ENCODE measurements at regions not wholly inside any gene's neighbourhood (a gene's known extent, or its start where the extent isn't known, plus 50 kb on each side); places are given as distances from the start of the nearest gene placed in this dataset.

DNA sequence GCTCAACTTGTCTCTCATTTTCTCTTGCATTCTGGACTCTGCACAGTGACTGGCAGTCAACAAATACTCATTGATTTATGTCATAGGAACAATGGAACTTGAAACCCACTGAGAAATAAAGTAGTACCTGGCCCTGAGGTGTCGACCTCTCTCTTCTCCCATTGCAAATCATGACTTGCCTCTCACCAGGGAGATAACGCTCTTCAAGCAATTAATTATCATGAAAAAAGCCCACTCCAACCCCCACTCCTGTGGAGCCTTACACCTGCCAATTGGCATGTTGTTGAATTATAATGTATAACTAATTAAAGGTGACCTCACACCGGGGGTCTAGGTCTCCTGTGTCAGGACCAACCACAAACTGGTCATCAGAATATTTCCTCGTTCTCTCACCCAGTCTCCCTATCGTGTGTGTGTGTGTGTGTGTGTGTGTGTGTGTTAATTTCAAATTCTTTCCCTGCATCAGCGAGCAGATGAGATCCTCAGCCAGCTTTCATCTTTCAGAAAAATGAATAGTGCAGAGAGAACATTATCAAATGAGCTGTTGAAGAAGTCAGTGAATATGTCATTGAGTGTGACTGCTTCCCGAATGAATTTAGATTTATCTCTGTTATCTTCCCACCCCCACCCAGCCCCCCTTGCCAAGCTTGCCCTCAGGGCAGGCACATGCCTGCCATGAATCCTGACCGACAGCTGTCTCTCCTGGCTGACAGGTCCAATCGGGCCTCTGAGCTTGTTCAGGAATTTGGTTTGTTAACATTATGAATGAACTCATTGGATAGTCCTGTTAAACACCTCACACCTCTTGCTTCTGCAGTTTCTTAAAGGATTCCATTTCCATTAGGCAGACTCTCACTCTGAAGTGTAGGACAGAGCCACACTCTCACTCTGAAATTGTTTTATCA is 357.4 kb downstream of the INSC start:
- H3K9me3 ChIP-seq (replicated peaks) = no peaks in the 10 kb centered on the region
- no peak overlapping the region for H3K27ac ChIP-seq (replicated peaks)
- TF ChIP-seq CTCF (IDR thresholded peaks at IDR 0.05; ENCODE audit: borderline replicate concordance) = no peak
- peaks cover 2% of the 10 kb centered on the region for H3K27me3 ChIP-seq (ENCODE audit: low read depth)
- H3K4me3 ChIP-seq = no peak overlapping the region
- intact Hi-C loops (cut with micrococcal nuclease) = no loop called here
- DNase-seq = no peak
- no peaks in the 10 kb centered on the region for H3K4me1 ChIP-seq
- H3K36me3 ChIP-seq = no peaks in the 10 kb centered on the region

GRCh38 chr11:15473954-15474837 is 359.5 kb downstream of the INSC start:
- Histone ChIP-seq H3K4me1 (no peaks in the 10 kb centered on the region), H3K27ac (replicated peaks) (no peak overlapping the region), H3K27me3 (ENCODE audit: low read depth) (peaks cover 5% of the 10 kb centered on the region), H3K9me3 (replicated peaks) (no peaks in the 10 kb centered on the region), H3K4me3 (no peak overlapping the region), H3K36me3 (no peaks in the 10 kb centered on the region)
- intact Hi-C loops (cut with micrococcal nuclease) = no loop called here
- no peak for DNase-seq
- TF ChIP-seq CTCF (IDR thresholded peaks at IDR 0.05; ENCODE audit: borderline replicate concordance) = no peak

- no peaks in the 10 kb centered on the region for H3K9me3 ChIP-seq (replicated peaks)
- no peak overlapping the region for H3K4me3 ChIP-seq
- peaks cover 8% of the 10 kb centered on the region for H3K27me3 ChIP-seq (ENCODE audit: low read depth)
- intact Hi-C loops (cut with micrococcal nuclease) = no loop called here
- no peak for TF ChIP-seq CTCF (IDR thresholded peaks at IDR 0.05; ENCODE audit: borderline replicate concordance)
- H3K27ac ChIP-seq (replicated peaks) = no peak overlapping the region
- no peaks in the 10 kb centered on the region for H3K36me3 ChIP-seq
- DNase-seq = no peak
- H3K4me1 ChIP-seq = no peaks in the 10 kb centered on the region
Observed at GRCh38 chr11:15476371-15476917, 361.7 kb downstream of the INSC start.

GRCh38 chr11:15481871-15482270 is 367.1 kb downstream of the INSC start:
- Histone ChIP-seq H3K27me3 (ENCODE audit: low read depth) (peaks cover 23% of the 10 kb centered on the region), H3K9me3 (replicated peaks) (no peaks in the 10 kb centered on the region), H3K36me3 (no peaks in the 10 kb centered on the region), H3K4me1 (no peaks in the 10 kb centered on the region), H3K27ac (replicated peaks) (no peak overlapping the region), H3K4me3 (no peak overlapping the region)
- no peak for TF ChIP-seq CTCF (IDR thresholded peaks at IDR 0.05; ENCODE audit: borderline replicate concordance)
- no peak for DNase-seq
- intact Hi-C loops (cut with micrococcal nuclease) = no loop called here

- intact Hi-C loops (cut with micrococcal nuclease) = no loop called here
- H3K9me3 ChIP-seq (replicated peaks) = no peaks in the 10 kb centered on the region
- H3K4me1 ChIP-seq = no peaks in the 10 kb centered on the region
- H3K27ac ChIP-seq (replicated peaks) = no peak overlapping the region
- no peak overlapping the region for H3K4me3 ChIP-seq
- TF ChIP-seq CTCF (IDR thresholded peaks at IDR 0.05; ENCODE audit: borderline replicate concordance) = no peak
- no peak for DNase-seq
- H3K27me3 ChIP-seq (ENCODE audit: low read depth) = peaks cover 18% of the 10 kb centered on the region
- H3K36me3 ChIP-seq = no peaks in the 10 kb centered on the region
Observed at GRCh38 chr11:15483205-15483604, 368.5 kb downstream of the INSC start.
